GM19043 (cell line): ENCODE measurements at regions not wholly inside any gene's neighbourhood (a gene's known extent, or its start where the extent isn't known, plus 50 kb on each side); places are given as distances from the start of the nearest gene placed in this dataset.

Experiments used
- ATAC-seq: cut with Tn5 transposase; IDR thresholded peaks from one replicate; pipeline ENCODE4 v1.9.1; 2021; ENCODE audit warnings: low read depth; ENCODE audit not compliant: unreplicated experiment

- ATAC-seq = no peak
Measured at GRCh38 chr11:15754221-15754620, 602.1 kb downstream of the SOX6 start.

- no peak for ATAC-seq
Measured at GRCh38 chr11:15757048-15757698, 599.2 kb downstream of the SOX6 start.

GRCh38 chr11:15758857-15759465, 597.4 kb downstream of the SOX6 start:
- ATAC-seq = no peak

GRCh38 chr11:15761235-15761634, 595.1 kb downstream of the SOX6 start:
- no peak for ATAC-seq

GRCh38 chr11:15764326-15764725, 592.0 kb downstream of the SOX6 start:
- no peak for ATAC-seq

DNA sequence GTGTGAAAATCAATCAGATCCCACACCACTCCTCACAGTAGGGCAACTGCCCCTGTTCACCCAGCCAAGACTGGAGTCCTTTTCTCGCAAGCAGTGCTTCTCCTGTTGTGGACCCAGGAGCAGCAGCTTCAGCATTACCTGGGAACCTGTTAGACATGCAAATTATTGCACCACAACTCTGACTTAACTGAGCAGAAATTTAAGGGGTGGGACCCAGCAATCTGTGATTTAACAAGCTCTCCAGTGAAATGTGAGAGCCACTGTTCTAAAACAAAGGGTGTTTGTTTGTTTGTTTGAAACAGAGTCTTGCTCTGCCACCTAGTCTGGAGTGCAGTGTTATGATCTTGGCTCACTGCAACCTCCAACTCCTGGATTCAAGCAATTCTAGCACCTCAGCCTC, 591.4 kb downstream of the SOX6 start:
- no peak for ATAC-seq

GRCh38 chr11:15765530-15765929, 590.8 kb downstream of the SOX6 start:
- ATAC-seq = no peak

- ATAC-seq = no peak
Measured at GRCh38 chr11:15768321-15768720, 588.0 kb downstream of the SOX6 start.

DNA sequence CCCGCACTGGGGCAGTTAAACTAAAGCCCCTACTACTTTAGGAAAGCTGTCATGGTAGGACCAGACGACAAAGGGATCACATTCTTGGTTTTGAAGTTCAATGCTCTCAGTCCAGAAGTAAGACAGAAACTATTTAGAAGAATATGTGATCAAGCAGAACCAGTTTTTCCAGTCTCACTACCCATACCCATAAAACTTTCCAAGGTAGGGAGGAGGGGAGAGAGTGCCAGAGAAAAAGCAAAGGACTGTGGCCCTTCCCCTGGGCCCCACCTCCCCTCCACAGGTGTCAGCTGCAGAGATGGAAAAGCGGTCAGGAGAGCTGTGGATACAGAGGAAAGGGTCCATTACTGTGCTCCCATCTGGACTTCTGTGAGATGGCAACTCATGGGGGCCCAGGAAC, 587.1 kb downstream of the SOX6 start:
- ATAC-seq = no peak

DNA sequence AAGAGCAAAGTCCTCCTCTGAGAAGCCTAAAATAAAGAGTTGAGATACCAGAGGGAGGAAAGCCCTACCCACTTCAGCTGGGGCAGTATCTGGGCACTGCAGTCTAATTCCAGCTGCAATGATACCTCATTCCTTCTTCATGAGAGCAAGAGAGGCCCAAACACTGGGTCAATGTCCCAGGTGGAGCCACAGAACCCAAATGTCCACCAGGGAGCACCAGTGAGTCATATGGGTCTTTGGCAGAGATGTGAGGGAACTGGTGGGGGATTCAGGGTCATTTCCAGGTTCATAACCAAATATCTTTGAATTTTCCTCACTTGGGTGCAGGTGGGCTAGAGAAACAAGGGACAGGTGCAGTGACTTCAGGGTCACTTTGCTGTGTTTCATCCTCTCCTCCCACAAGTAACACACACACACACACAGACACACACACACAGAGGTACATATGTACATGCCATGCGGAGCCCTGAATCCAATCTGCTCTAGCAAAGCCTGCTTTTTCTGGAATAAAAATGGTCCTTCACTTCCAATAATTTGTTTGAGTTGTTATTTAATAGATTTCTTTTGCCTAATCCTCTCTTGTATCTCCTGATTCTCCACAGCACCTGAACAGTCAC, 585.4 kb downstream of the SOX6 start:
- ATAC-seq = no peak

DNA sequence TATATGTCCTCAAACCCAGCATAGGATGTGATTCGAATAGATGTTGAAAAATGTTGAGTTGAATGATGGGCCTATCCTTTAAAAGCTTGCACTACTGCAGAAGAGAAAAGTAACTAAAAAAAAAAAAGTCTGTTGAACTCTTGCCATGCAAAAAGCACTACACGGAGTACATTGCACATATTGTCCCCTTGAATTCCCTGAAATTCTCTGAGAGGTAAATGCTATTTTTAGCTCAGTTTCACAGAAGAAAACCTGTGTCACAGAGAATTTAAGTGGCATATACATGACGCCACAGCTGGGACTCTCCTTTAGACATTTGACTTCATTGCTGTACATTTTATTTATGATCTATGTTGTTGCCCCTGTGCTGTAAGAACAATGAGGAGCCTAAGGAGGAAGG, 583.8 kb downstream of the SOX6 start:
- ATAC-seq = no peak

DNA sequence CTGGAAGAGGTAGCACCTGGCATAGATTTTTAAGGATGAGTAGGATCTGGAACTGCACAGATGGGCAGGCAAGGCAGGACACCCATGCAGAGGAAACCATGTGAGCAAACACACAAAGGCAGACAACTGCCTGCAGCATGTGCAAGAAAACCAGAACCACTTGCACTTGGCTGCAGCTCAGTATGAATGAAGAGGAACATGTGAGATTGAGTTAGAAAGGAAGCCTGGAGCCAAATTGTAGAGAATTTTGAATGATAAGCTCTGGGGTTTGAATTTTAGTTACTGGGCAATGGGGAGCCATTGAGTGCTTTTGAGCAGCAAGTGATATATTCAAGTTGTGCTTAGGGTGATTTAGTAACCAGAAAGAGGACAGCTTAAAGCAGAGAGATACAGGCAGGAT, 583.4 kb downstream of the SOX6 start:
- no peak for ATAC-seq

GRCh38 chr11:15773476-15774387, 582.6 kb downstream of the SOX6 start:
- ATAC-seq = no peak

DNA sequence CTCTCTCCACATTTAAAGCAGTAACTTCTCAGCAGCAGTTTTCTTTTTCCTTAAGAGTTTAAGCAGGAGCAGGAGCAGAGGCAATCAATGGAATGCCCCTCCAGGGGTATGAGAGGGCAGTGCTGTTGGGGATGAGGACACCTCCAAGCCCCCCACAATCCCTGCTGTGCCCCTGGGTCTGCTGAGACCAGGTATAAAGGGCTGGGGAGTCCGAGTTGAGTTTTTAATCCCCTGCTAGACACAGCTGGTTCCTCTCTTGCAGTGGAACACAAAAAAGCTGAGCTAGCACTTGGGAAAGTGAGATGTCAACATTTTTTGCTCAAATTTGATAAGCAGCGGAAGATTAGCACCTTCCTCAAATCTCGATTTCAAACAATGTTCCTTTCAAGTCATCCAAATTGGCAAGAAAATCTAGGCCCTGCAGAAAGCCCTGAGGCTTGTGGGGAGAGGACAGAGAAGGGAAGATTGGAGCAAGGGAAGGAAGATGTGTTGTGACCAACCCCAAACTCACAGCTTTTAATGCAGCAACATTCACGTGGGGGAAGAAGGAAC, 581.9 kb downstream of the SOX6 start:
- ATAC-seq = no peak

- no peak for ATAC-seq
Measured at GRCh38 chr11:15775015-15775541, 581.3 kb downstream of the SOX6 start.

DNA sequence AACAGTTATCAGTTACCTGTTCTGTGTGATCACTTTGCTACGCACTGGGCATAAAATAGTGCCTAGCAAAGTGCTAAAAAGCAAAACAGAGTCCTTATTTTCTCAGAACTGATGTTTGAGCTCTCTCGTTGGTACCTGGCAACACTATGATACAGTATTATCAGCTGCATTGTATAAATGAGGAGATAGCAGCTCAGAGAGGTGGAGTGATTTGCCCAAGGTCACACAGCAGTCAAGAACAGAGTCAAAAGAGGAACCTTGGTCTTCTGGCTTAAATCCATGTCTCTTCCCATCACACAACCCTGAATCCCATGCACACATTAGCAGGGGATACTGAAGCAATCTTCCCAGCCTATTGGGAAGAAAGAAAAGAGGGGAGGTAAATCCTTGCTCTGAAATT, 580.5 kb downstream of the SOX6 start:
- ATAC-seq = no peak

DNA sequence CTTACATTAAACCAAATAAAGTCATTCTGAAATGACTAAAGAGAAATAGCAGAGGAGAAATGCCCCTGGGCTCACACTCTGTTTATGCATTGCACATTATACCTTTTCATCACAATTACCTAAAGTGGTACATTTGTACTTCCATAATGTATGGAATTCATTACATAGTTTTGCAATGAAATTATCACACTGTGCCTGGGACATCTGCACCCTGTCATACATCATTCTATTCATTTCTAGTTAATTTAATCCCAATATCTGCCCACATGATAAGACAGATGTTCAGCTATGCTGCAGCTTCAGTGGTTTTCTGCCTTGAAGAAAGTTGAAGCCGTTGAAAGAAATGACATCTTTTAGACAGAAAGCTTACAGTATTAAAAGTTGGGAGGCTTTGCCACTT, 580.0 kb downstream of the SOX6 start:
- no peak for ATAC-seq

DNA sequence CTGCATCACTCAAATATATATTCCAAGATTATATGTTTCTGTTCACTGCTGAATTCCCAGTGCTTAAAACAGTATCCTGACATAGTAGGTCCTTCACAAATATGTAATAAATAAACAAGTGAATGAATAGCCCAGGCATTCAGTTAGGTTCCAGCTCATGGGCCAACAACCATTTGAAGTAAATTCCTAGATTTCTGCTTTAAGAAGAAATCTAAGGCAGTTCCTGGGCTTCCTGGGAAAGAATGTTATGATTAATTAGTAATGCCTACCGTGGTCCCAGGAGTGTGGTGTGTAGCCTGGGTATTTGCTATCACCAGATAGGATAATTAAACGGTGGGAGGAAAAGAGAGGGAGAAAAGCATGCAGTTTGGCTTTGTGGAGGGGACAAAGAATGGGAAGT, 576.8 kb downstream of the SOX6 start:
- no peak for ATAC-seq

DNA sequence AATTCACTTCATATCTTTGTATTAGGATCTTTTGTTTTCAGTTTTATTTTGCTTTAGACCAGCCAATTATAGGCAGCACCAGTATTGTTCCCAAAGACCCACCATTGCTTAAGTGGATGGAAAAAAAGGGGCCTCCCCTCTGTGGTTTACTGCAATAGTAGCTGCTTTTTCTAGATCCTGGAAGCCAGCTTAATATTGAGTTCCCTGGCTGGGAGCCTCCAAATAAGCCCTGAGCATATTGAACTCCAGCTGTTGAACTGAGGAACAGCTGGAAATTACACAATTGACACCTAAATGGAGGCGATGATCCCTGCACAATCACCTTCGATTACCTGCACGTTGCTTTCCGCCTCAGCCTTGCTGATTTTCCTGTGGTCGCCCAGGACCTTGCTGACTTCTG, 576.0 kb downstream of the SOX6 start:
- no peak for ATAC-seq

- ATAC-seq = no peak
Measured at GRCh38 chr11:15780837-15781236, 575.5 kb downstream of the SOX6 start.

- no peak for ATAC-seq
Measured at GRCh38 chr11:15783619-15784018, 572.7 kb downstream of the SOX6 start.
